C4-2B (cell line): ENCODE measurements at regions not wholly inside any gene's neighbourhood (a gene's known extent, or its start where the extent isn't known, plus 50 kb on each side); places are given as distances from the start of the nearest gene placed in this dataset.

Experiments
- CTCF ChIP-seq: fragments of 450-650 bp; conservative IDR thresholded peaks from 2 replicates; pipeline ENCODE4 v1.5.1; 2017; ENCODE audit warnings: mild to moderate bottlenecking
- ZFX ChIP-seq: fragments of 450-650 bp; IDR thresholded peaks from 2 replicates; pipeline ENCODE4 v1.6.1; 2017

- TF ChIP-seq CTCF (no peak), ZFX (no peak)
Observed at GRCh38 chrX:26789751-26790150, 573.8 kb downstream of the MAGEB5 start.
